ENCODE measurements at regions not wholly inside any gene's neighbourhood (a gene's known extent, or its start where the extent isn't known, plus 50 kb on each side); places are given as distances from the start of the nearest gene placed in this dataset.
"Not testable (repeated sequence)": the region's sequence is repeated elsewhere in the genome, so short reads cannot be mapped to it uniquely, and the experiment has no call there.

DNA sequence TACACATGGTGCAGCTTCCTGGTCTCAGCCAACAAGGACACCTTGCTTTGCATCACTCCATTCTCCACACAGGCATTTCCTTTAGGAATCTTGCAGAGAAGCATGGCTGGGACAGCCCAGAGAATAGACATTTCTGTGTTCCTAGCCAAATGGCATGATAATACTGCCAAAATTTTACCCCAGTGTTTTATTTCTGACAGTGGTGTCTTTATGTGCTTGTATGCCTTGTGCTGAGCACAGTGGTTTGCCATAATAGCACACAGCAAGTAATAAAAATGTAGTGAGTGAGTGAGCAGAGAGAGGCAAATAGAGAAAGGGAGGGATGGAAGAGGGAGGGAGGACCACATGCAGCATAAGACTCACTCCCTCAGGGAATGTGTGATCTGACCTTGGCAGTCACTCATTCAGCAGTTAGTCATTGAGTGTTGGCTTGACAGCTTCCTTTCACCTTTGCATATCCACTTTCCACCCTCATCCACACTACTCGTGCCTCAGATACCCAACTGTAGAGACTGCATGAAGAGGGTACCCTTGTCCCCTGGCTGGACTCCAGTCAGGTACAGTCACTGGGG lies 212.8 kb upstream of the CCDC196 start:
- Histone ChIP-seq H3K27me3 (ENCODE audit: low read depth, low read length) (peaks cover 3% of the 10 kb centered on the region; the same call in 1 of the 2 replicates), H3K4me3 (ENCODE audit: low read length) (no peak overlapping the region), H3K9me3 (ENCODE audit: insufficient read depth, low read length) (no peaks in the 10 kb centered on the region), H3K9ac (ENCODE audit: low read length) (no peak overlapping the region), H3K4me1 (ENCODE audit: low read length) (no peaks in the 10 kb centered on the region), H2AFZ (ENCODE audit: low read depth, low read length) (no peak overlapping the region), H3K27ac (ENCODE audit: low read length) (no peak overlapping the region), H3K79me2 (ENCODE audit: low read length) (no peaks in the 10 kb centered on the region), H4K20me1 (ENCODE audit: insufficient read depth, low read length) (no peaks in the 10 kb centered on the region), H3K36me3 (replicated peaks; ENCODE audit: low read depth, low read length) (no peaks in the 10 kb centered on the region), H3K4me2 (ENCODE audit: low read length) (no peak overlapping the region)
- TF ChIP-seq EZH2phosphoT487 (IDR thresholded peaks at IDR 0.05; ENCODE audit: low read depth) (no peak), CTCF (IDR thresholded peaks at IDR 0.05; ENCODE audit: low read depth, low read length) (no peak)

GRCh38 chr14:66278418-66278817 lies 207.8 kb upstream of the CCDC196 start:
- not testable (repeated sequence) for H3K4me3 ChIP-seq (ENCODE audit: low read length)

DNA sequence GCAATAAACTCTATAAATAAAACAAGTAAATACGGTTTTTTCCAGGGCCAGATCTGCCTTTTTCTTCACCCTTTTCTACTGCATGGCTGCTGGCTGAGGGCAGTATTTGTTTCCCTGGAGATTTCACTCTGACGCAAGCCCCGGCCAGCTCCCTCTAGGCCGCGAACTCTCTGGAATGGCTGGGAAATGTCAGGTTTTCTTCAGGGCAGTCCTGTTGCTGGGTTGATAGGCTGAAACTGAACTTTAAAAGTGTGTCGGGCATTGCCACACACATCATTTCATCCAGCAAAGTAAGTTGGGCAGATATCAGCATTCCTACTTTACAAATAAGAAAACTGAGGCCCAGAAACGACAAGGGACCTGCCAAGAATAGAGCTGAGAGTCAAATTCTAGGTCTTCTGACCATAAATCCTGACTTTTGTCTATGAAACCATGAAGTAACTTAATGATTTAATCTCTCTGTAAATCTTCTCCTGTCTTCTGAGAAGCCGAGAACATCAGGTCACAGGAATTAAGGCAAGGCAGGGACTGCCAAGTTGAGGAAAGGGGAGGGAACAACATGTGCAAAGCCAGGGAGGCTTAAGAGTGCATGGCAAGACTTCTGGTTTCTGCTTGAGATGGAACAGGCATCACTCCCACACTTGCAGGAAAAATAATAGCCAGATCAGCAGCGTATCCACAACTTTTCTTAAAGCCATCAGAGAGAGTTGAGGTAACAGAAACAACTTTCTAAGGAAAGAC lies 205.0 kb upstream of the CCDC196 start:
- no peaks in the 10 kb centered on the region for H3K79me2 ChIP-seq (ENCODE audit: low read length)

More at GRCh38 chr14:66278418-66278817, 207.8 kb upstream of the CCDC196 start:
- not testable (repeated sequence) for H3K9me3 ChIP-seq (ENCODE audit: insufficient read depth, low read length); H3K36me3 ChIP-seq (replicated peaks; ENCODE audit: low read depth, low read length); H3K27ac ChIP-seq (ENCODE audit: low read length); H3K27me3 ChIP-seq (ENCODE audit: low read depth, low read length); H4K20me1 ChIP-seq (ENCODE audit: insufficient read depth, low read length); H2AFZ ChIP-seq (ENCODE audit: low read depth, low read length); H3K79me2 ChIP-seq (ENCODE audit: low read length); H3K4me2 ChIP-seq (ENCODE audit: low read length); H3K9ac ChIP-seq (ENCODE audit: low read length); H3K4me1 ChIP-seq (ENCODE audit: low read length)

DNA sequence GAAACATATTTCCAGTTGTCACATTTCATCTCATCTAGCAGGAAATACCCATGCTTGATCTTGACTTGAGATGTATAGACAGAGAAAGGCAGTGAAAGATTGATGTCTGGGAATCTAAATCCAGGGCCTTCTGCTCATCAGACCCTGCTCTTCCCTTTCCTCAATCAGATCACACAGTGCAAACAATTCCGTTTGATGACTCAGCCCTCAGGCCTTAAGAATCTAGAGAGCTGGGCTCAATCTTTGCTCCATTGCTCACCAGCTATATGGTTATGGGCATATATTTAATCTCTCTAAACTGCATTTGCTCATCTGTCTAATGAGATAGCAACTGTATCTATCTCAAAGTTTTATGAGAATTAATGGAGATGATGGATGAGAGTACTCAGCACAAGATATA lies 201.8 kb upstream of the CCDC196 start:
- TF ChIP-seq EZH2phosphoT487 (IDR thresholded peaks at IDR 0.05; ENCODE audit: low read depth) (no peak), CTCF (IDR thresholded peaks at IDR 0.05; ENCODE audit: low read depth, low read length) (no peak)
- Histone ChIP-seq H3K4me2 (ENCODE audit: low read length) (no peak overlapping the region), H3K4me3 (ENCODE audit: low read length) (no peak overlapping the region), H3K27me3 (ENCODE audit: low read depth, low read length) (no peaks in the 10 kb centered on the region), H3K27ac (ENCODE audit: low read length) (no peak overlapping the region), H3K9me3 (ENCODE audit: insufficient read depth, low read length) (no peaks in the 10 kb centered on the region), H2AFZ (ENCODE audit: low read depth, low read length) (no peak overlapping the region), H3K79me2 (ENCODE audit: low read length) (no peaks in the 10 kb centered on the region), H3K36me3 (replicated peaks; ENCODE audit: low read depth, low read length) (no peaks in the 10 kb centered on the region), H3K4me1 (ENCODE audit: low read length) (no peaks in the 10 kb centered on the region), H4K20me1 (ENCODE audit: insufficient read depth, low read length) (no peaks in the 10 kb centered on the region), H3K9ac (ENCODE audit: low read length) (no peak overlapping the region)

More for the DNA sequence above, 205.0 kb upstream of the CCDC196 start:
- H3K4me3 ChIP-seq (ENCODE audit: low read length) = no peak overlapping the region
- no peak for TF ChIP-seq CTCF (IDR thresholded peaks at IDR 0.05; ENCODE audit: low read depth, low read length)
- TF ChIP-seq EZH2phosphoT487 (IDR thresholded peaks at IDR 0.05; ENCODE audit: low read depth) = no peak
- H3K36me3 ChIP-seq (replicated peaks; ENCODE audit: low read depth, low read length) = no peaks in the 10 kb centered on the region
- H3K9me3 ChIP-seq (ENCODE audit: insufficient read depth, low read length) = no peaks in the 10 kb centered on the region
- H3K4me1 ChIP-seq (ENCODE audit: low read length) = no peaks in the 10 kb centered on the region
- no peak overlapping the region for H3K9ac ChIP-seq (ENCODE audit: low read length)
- no peak overlapping the region for H3K4me2 ChIP-seq (ENCODE audit: low read length)
- H3K27ac ChIP-seq (ENCODE audit: low read length) = no peak overlapping the region
- no peak overlapping the region for H2AFZ ChIP-seq (ENCODE audit: low read depth, low read length)
- no peaks in the 10 kb centered on the region for H4K20me1 ChIP-seq (ENCODE audit: insufficient read depth, low read length)
- H3K27me3 ChIP-seq (ENCODE audit: low read depth, low read length) = no peaks in the 10 kb centered on the region
